ENCODE measurements at regions not wholly inside any gene's neighbourhood (a gene's known extent, or its start where the extent isn't known, plus 50 kb on each side); places are given as distances from the start of the nearest gene placed in this dataset.
"Not testable (repeated sequence)": the region's sequence is repeated elsewhere in the genome, so short reads cannot be mapped to it uniquely, and the experiment has no call there.

DNA sequence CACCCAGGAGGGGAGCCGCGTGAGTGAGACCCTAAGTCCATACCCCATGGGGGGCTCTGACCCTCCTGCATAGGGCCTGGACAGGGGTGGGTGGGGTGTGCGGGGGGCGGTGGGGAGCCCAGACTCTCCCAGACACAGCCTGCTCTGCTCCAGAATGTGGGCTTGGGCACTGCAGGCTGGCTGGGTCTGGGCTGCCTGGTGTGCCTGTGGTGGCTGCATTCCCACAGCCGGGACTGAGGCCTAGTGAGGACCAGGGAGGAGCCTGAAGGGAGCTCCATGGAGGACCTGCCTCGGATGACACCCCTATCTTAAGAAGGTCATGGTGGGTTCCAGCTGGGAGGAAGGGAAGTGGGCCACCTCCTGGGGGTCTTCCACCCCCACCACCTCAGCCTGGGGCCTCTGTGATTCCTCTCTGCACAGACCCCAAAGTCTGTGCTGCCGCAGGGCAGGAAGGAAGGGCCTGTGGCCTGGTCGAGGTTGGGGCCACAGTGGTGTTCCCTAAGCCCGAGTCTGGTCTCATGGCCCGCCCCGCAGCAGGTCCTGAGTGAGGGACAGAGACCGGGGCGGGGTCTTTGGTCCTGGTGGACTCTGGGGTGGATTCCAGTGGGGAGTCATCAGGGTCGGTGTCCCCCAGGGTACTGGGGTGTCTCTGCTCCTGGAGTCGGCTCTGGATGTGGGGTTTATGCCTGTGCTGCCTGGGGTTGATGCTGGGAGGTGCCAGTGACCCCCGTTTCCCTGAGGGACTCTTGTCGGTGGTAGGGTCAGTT, 392.3 kb downstream of the TMEM121 start:
- Histone ChIP-seq H3K27ac (no peak overlapping the region), H3K27me3 (ENCODE audit: insufficient read depth in 3 of 3, low read length in 2 of 3) (peaks cover 0 to 2% (median 0%) of the 10 kb centered on the region in 3 donors), H3K4me1 (no peaks in the 10 kb centered on the region), H3K36me3 (ENCODE audit: insufficient read depth in 1 of 2, low read depth in 1 of 2) (no peaks in the 10 kb centered on the region), H3K4me3 (no peak overlapping the region), H3K9me3 (peaks cover 7% of the 10 kb centered on the region)
- TF ChIP-seq, protein P1, sequence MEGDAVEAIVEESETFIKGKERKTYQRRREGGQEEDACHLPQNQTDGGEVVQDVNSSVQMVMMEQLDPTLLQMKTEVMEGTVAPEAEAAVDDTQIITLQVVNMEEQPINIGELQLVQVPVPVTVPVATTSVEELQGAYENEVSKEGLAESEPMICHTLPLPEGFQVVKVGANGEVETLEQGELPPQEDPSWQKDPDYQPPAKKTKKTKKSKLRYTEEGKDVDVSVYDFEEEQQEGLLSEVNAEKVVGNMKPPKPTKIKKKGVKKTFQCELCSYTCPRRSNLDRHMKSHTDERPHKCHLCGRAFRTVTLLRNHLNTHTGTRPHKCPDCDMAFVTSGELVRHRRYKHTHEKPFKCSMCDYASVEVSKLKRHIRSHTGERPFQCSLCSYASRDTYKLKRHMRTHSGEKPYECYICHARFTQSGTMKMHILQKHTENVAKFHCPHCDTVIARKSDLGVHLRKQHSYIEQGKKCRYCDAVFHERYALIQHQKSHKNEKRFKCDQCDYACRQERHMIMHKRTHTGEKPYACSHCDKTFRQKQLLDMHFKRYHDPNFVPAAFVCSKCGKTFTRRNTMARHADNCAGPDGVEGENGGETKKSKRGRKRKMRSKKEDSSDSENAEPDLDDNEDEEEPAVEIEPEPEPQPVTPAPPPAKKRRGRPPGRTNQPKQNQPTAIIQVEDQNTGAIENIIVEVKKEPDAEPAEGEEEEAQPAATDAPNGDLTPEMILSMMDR (IDR thresholded peaks at IDR 0.05), result no peak
- intact Hi-C loops (cut with DNase I), result no loop called here
- ATAC-seq (no peak), DNase-seq (peak in 1 of 2 donors; percentile 32)
- WGBS, 3 donors, result 70 to 85% (median 83%) methylated on average over 16 to 17 of the region's 17 CpGs

DNA sequence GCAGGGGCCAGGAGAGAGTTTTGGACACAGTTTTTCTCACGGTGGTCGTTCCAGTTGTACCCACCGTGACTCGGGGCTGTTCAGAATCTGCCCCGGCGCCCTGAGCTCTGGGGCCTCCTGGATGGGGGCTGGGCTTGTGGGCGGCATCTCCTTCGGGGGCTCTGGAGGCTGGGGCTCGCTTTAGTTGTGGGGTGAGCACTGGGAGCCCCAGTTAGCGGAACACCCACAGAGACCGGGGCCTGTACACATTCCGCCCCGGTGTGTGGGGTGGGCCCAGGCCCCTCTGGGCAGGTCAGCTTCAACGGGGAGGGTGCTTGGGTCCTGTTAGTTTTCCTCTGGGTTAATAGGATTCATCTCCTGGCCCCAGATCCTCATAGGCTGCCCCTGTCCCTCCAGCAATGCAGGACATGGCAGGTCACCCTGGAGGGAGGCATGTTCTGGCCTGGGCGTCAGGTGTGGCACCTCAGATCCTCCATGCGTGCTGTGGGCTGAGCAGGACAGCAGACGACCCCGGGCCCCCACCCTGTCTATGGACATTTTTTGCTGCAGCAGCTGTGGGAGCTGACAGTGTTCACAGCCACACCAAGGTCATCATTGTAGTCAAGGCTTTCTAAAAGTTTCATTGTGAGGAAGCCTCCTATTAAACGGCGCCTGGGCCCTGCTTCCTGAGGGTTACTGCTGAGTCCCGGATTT, 393.2 kb downstream of the TMEM121 start:
- no peaks in the 10 kb centered on the region for H3K4me1 ChIP-seq
- DNase-seq (no peak), ATAC-seq (no peak)
- intact Hi-C loops (cut with DNase I), result no loop called here
- no peak overlapping the region for H3K27ac ChIP-seq
- no peak overlapping the region for H3K4me3 ChIP-seq
- WGBS, 3 donors, result 83 to 93% (median 87%) methylated on average over 19 to 21 of the region's 21 CpGs
- peaks cover 0 to 2% (median 0%) of the 10 kb centered on the region in 3 donors for H3K27me3 ChIP-seq (ENCODE audit: insufficient read depth in 3 of 3, low read length in 2 of 3)
- TF ChIP-seq, protein P1 (IDR thresholded peaks at IDR 0.05), result no peak
- no peaks in the 10 kb centered on the region for H3K36me3 ChIP-seq (ENCODE audit: insufficient read depth in 1 of 2, low read depth in 1 of 2)
- H3K9me3 ChIP-seq, result peaks cover 7% of the 10 kb centered on the region

DNA sequence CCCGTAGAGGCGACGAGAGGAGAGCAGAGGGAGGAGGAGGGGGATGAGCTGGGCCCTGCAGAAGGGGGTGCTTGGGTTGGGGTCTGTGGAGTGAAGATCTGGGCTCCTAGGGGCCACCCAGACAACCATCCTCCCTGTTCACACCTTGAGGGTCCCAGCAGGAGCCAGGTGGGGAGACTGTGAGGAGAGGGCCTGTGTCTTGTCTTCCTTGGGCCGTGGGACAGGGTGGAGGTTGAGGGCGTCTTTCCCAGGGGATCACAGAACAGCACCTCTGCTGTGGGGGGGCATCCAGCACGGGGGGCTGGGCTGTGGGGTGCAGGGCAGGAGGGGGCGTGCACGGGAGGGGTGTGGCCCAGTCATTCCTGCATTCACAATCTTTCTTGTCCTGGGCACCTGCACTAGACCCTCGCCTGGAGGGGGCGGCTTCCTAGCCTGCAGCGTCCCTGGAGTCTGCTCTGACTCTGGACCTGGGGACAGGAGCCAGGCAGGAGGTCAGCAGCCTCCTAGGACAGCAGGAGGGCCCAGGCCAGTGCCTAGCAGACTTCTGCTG, 393.8 kb downstream of the TMEM121 start:
- H3K36me3 ChIP-seq (ENCODE audit: insufficient read depth in 1 of 2, low read depth in 1 of 2); H3K4me3 ChIP-seq; intact Hi-C loops (cut with DNase I); H3K4me1 ChIP-seq; ATAC-seq; H3K27ac ChIP-seq; H3K27me3 ChIP-seq (ENCODE audit: insufficient read depth in 3 of 3, low read length in 2 of 3); H3K9me3 ChIP-seq: not testable (repeated sequence)
- 72 to 81% (median 74%) methylated on average over 7 to 11 of the region's 11 CpGs for WGBS, 3 donors
- DNase-seq, result peak in 1 of 2 donors; percentile 15

DNA sequence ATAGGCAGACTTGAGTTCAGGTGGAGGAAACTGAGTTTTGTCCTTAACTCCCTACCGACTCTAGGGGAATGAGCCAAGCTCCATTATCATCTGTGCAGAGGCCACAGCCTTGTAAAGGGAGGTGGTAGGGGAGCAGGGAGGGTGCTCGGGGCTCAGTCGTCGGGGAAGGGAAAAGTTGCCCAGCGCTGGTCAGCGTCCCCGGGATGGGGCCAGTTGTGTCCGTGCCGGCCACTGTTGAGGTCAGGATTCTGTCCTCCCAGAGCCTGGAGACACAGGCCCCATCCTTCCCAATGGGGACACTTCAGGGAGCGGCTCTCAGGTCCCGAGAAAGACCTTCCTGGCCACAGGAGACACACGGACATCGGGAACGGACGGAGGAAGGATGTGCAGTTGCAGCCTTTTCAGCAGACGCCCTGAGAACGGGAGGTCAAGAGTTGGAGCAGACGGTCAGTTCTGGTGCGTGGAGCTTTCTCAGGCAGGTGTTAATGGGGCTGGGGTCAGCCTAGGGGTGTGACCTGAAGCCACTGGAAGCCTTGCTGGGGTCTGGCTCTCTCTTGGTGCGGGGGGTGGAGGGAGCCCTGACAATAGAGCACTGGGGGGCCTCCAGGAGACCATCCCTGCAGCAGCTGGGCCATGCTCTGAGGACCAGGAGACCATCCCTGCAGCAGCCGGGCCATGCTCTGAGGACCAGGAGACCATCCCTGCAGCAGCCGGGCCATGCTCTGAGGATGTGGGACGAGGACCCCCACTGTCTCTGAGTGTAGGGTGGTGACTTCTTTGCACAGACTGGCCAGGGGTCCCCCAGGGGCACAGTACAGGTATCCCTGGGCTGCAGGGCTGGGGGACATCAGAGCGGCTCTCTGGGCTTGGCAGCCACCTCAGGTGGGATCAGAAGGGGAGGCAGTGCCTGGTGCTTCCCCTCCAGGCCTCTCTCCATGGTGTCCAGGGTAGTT, 394.7 kb downstream of the TMEM121 start:
- H3K36me3 ChIP-seq (ENCODE audit: insufficient read depth in 1 of 2, low read depth in 1 of 2); H3K4me3 ChIP-seq; intact Hi-C loops (cut with DNase I); ATAC-seq; H3K27me3 ChIP-seq (ENCODE audit: insufficient read depth in 3 of 3, low read length in 2 of 3); H3K4me1 ChIP-seq; H3K27ac ChIP-seq; H3K9me3 ChIP-seq: not testable (repeated sequence)
- peak in 1 of 2 donors; percentile 18 for DNase-seq
- 88 to 89% (median 88%) methylated on average over 23 to 24 of the region's 24 CpGs for WGBS, 3 donors

DNA sequence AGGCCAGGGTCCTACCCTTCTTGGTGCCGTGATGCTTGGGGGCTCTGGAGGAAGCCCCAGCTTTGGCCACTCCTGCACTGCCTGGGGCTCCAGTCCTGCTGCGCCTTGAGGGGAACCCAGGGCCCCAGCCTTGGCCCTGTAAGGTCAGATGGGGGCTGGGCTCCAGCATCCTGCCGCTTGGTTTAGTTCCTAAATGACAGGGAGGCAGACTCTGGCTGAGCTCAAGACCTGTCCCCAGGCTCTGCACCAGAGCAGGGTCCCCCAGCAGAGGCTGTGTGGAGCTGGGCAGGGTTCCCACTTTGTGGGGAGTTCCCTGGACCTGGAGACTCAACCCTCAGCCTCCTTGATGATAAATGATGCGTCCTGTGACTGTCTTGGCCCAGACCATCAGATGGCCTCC, 395.4 kb downstream of the TMEM121 start:
- H3K4me1 ChIP-seq; H3K27ac ChIP-seq; ATAC-seq; H3K4me3 ChIP-seq; H3K36me3 ChIP-seq (ENCODE audit: insufficient read depth in 1 of 2, low read depth in 1 of 2); intact Hi-C loops (cut with DNase I); H3K27me3 ChIP-seq (ENCODE audit: insufficient read depth in 3 of 3, low read length in 2 of 3); H3K9me3 ChIP-seq: not testable (repeated sequence)
- DNase-seq, result peak in 1 of 2 donors; percentile 24
- WGBS, 3 donors, result 55 to 89% (median 68%) methylated on average over 4 of the region's 4 CpGs

DNA sequence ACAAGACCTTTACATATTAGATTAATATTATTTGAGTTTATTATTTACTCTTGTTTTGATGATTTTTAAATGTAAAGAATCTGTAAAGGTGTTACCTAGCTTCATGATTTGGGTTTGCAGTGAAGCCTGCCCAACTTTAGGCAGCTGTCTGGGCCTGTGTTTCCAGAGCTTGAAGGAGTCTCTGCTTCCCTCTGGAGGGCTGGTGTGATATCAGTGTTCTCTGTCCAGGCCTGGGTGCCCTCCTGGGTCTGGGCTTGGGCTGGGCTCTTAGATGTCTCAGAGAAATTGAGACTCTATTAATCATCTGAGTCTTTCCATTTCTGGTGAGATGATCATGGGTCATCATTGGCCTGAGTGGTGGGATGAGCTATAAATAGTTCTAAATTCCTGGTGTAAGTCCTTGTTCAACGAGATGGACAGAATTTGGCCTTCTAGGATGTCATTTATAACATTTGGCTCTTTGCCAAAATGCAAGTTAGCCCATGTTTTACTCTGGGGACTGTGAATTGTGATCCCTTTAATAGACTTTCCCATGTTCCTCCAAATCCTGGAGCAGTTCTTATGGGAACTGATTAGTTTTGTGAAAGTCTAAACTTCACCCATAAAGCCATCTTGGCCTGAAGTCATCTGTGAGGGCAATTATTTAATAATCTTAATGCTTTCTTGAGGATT, 397.3 kb downstream of the TMEM121 start:
- intact Hi-C loops (cut with DNase I); H3K27me3 ChIP-seq (ENCODE audit: insufficient read depth in 3 of 3, low read length in 2 of 3): not testable (repeated sequence)
- WGBS, 3 donors, result 0 to 10% (median 4%) methylated on average over 1 of the region's 1 CpG

More for the DNA sequence above, 397.3 kb downstream of the TMEM121 start:
- H3K9me3 ChIP-seq; DNase-seq; H3K4me1 ChIP-seq; H3K36me3 ChIP-seq (ENCODE audit: insufficient read depth in 1 of 2, low read depth in 1 of 2); ATAC-seq; H3K27ac ChIP-seq; H3K4me3 ChIP-seq: not testable (repeated sequence)
